HG02678 (cell line): ENCODE measurements at regions not wholly inside any gene's neighbourhood (a gene's known extent, or its start where the extent isn't known, plus 50 kb on each side); places are given as distances from the start of the nearest gene placed in this dataset.

ENCODE experiments used
- ATAC-seq: cut with Tn5 transposase; IDR thresholded peaks from one replicate; pipeline ENCODE4 v1.9.1; 2021; ENCODE audit warnings: mild to moderate bottlenecking, moderate library complexity; ENCODE audit not compliant: unreplicated experiment

DNA sequence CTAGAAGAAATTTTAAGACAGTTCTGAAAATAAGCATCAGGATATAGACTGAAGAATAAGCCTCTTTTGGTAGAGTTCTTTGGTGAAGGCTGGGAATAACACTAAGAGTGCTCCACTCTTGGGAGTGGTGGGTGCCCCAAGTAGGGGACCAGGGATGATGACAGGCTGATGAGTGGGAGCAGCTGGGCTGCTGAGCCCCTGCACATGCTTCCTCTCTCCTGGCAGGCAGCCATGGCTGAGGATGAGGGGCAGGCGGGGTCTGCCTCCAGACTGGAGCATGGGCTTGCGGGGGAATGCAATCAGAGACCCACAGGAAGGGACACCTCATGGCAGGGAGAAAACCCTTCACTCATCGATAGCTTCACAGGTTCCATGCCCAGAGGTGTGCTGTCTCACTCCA lies 72.6 kb upstream of the RORA start:
- no peak for ATAC-seq

DNA sequence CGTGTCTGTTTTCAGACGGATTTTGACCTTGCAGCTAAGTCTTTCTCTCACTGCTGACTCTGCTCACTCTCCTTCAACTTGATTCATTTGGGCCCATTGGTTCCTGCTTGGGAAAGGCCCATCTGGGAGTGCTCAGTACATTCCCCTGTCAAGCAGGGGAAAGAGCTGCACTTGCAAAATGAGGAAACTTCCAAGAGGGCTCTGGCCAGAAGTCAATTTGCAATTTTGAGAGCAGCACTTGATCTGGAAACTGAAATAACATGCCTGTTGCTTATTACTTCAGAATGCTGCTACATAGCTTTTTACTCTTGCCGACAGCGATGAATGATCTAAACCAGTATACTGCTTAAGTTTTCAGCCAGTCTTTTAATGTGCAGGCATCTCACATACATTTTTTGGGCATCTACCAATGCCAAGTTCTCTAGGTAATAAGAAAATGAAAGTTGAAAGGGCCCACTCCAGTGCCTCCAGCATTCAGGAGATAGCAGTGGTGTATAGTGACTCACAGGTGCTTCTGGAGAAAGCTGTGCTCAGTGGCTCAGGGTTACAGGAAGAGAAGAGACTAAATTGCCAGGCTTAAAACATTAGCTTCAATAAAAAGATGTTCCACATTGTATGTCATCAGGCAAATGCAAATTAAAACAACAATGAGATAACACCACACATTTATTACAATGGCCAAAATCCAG lies 70.1 kb upstream of the RORA start:
- ATAC-seq: no peak

DNA sequence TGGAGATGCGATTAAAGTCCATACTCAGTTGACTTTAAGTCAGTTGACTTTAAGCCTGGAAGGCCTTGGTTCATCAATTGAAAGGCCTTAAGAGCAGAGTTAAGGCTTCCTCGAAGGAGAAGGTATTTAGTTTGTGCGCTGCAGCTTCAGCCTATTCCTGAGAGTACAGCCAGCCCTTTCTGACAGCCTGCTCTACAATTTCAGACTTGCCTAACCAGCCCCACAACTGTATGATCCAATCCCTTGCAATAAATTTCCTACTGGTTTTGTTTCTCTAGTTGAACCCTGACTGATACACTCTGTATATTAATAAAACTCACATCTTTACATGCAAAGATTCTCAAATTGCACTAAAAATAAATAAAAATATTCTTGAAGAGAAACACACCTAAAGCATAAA lies 66.1 kb upstream of the RORA start:
- ATAC-seq: no peak

DNA sequence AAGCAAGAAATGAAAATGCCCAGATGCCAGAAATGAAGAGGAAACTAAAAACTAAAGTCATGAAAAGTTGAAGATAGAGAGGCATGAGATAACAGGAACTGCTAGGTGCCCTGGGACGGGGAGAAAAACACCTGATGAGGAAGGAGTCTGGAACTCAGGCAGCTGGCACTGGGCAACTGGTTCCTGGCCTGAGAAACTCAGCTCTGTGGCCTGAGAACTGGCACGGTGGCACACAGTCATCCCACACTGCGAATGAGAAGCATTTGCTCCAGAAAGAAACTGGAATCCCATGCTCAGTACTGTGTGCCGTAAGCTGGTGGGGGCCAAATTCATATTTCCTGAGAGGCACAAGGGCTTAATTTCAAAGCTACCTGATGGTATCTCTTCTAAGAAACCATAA lies 53.6 kb upstream of the RORA start:
- no peak for ATAC-seq

DNA sequence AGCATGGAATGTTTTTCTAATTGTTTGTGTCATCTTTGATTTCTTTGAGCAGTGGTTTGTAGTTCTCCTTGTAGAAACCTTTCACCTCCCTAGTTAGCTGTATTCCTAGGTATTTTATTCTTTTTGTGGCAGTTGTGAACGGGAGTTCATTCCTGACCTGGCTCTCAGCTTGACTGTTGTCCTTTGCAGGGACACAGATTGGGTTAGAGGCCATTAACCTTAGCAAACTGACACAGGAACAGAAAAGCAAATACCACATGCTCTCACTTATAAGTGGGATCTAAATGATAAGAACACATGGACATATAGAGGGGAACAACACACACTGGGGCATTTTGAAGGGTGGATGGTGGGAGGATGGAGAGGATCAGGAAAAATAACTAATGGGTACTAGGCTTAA lies 52.2 kb upstream of the RORA start:
- no peak for ATAC-seq
